CD4-positive, alpha-beta memory T cell (primary cell): ENCODE measurements at regions not wholly inside any gene's neighbourhood (a gene's known extent, or its start where the extent isn't known, plus 50 kb on each side); places are given as distances from the start of the nearest gene placed in this dataset.

ENCODE experiments used
- CTCF ChIA-PET: fragments of 350-600 bp; sonication (Branson Sonifier 250); formaldehyde crosslinking; loops from one replicate; lab custom pipeline; 2021; ENCODE audit warnings: inconsistent platforms; ENCODE audit not compliant: partially characterized antibody; lab: Charles Lee
- POLR2A ChIA-PET: fragments of 350-600 bp; sonication (Branson Sonifier 250); formaldehyde crosslinking; loops from one replicate; lab custom pipeline; 2021; ENCODE audit not compliant: partially characterized antibody; lab: Charles Lee
- DNase-seq, 5 donors: peaks; one replicate each; pipeline versions ENCODE4 v3.0.0 to v3.0.0-alpha.2; 2020 to 2022; ENCODE audit warnings: mixed read lengths in 1 of 5
- H3K27ac ChIP-seq: one replicate; pipeline ENCODE4 v1.7.0; 2013; ENCODE audit warnings: low read depth, low read length
- H3K27me3 ChIP-seq: 2 replicates; pipeline ENCODE4 v1.7.0; 2013; ENCODE audit warnings: mild to moderate bottlenecking, low read length, moderate library complexity; ENCODE audit not compliant: insufficient read depth
- H3K36me3 ChIP-seq: 2 replicates; pipeline ENCODE4 v1.7.0; 2013; ENCODE audit warnings: mild to moderate bottlenecking, low read length, moderate library complexity; ENCODE audit not compliant: insufficient read depth
- H3K4me1 ChIP-seq: 2 replicates; pipeline ENCODE4 v1.7.0; 2013; ENCODE audit warnings: mild to moderate bottlenecking, low read length, moderate library complexity; ENCODE audit not compliant: insufficient read depth
- H3K4me3 ChIP-seq, 2 donors: one replicate each; pipeline ENCODE4 v1.7.0; 2013; ENCODE audit warnings: low read length in 2 of 2, mild to moderate bottlenecking in 1 of 2
- H3K9me3 ChIP-seq, 2 donors: one replicate each; pipeline ENCODE4 v1.7.0; 2013; ENCODE audit warnings: low read length in 2 of 2, control low read depth in 1 of 2; ENCODE audit not compliant: control insufficient read depth in 1 of 2
- H3K27ac Mint-ChIP-seq, 7 donors: one replicate each; pipeline ENCODE4 v1.8.0; 2020 to 2021; ENCODE audit warnings: mixed read lengths in 7 of 7, mild to moderate bottlenecking in 6 of 7, inconsistent platforms in 3 of 7, moderate library complexity in 3 of 7
- H3K27me3 Mint-ChIP-seq, 2 donors: one replicate each; pipeline ENCODE4 v1.8.0; 2020 to 2021; ENCODE audit warnings: mixed read lengths in 2 of 2
- H3K36me3 Mint-ChIP-seq, 2 donors: one replicate each; pipeline ENCODE4 v1.8.0; 2020 to 2021; ENCODE audit warnings: mixed read lengths in 2 of 2, inconsistent platforms in 1 of 2, mild to moderate bottlenecking in 1 of 2
- H3K4me1 Mint-ChIP-seq, 4 donors: one replicate each; pipeline ENCODE4 v1.8.0; 2020 to 2021; ENCODE audit warnings: mixed read lengths in 4 of 4, mild to moderate bottlenecking in 1 of 4
- H3K4me3 Mint-ChIP-seq, 8 donors: one replicate each; pipeline ENCODE4 v1.8.0; 2020 to 2021; ENCODE audit warnings: mixed read lengths in 8 of 8, mild to moderate bottlenecking in 7 of 8, moderate library complexity in 6 of 8, inconsistent platforms in 3 of 8
- H3K9me3 Mint-ChIP-seq, 8 donors: one replicate each; pipeline ENCODE4 v1.8.0; 2020 to 2021; ENCODE audit warnings: mixed read lengths in 8 of 8, mild to moderate bottlenecking in 5 of 8, inconsistent platforms in 3 of 8, moderate library complexity in 1 of 8
- intact Hi-C: fragments of 100-400 bp; cut with micrococcal nuclease; formaldehyde crosslinking; loops from one replicate; pipeline ENCODE4 v1.15.1; 2023

- Mint-ChIP-seq H3K4me1 (no peaks in the 10 kb centered on the region), H3K4me3 (no peak overlapping the region), H3K27me3 (no peaks in the 10 kb centered on the region), H3K27ac (no peak overlapping the region), H3K36me3 (no peaks in the 10 kb centered on the region), H3K9me3 (peaks cover 0 to 2% (median 0%) of the 10 kb centered on the region in 8 donors)
- Histone ChIP-seq H3K4me3 (no peak overlapping the region), H3K27me3 (no peaks in the 10 kb centered on the region), H3K36me3 (no peaks in the 10 kb centered on the region), H3K9me3 (no peaks in the 10 kb centered on the region), H3K4me1 (no peaks in the 10 kb centered on the region), H3K27ac (no peak overlapping the region)
- ChIA-PET CTCF (no interaction called here), POLR2A (no interaction called here)
- intact Hi-C loops: no loop called here
- DNase-seq: no peak
Observed at GRCh38 chr3:35849496-35849895, 210.2 kb downstream of the ARPP21 start.

- no peaks in the 10 kb centered on the region for H3K27me3 Mint-ChIP-seq
- Histone ChIP-seq H3K27me3 (no peaks in the 10 kb centered on the region), H3K36me3 (no peaks in the 10 kb centered on the region), H3K9me3 (no peaks in the 10 kb centered on the region), H3K27ac (no peak overlapping the region), H3K4me1 (no peaks in the 10 kb centered on the region), H3K4me3 (no peak overlapping the region)
- H3K4me1 Mint-ChIP-seq: no peaks in the 10 kb centered on the region
- CTCF ChIA-PET: no interaction called here
- H3K27ac Mint-ChIP-seq: no peak overlapping the region
- no peak for DNase-seq
- no peak overlapping the region for H3K4me3 Mint-ChIP-seq
- peaks cover 0 to 4% (median 0%) of the 10 kb centered on the region in 8 donors for H3K9me3 Mint-ChIP-seq
- H3K36me3 Mint-ChIP-seq: no peaks in the 10 kb centered on the region
- intact Hi-C loops: no loop called here
- POLR2A ChIA-PET: no interaction called here
Observed at GRCh38 chr3:35849963-35850362, 210.6 kb downstream of the ARPP21 start.

GRCh38 chr3:35857004-35857403 is 217.7 kb downstream of the ARPP21 start:
- DNase-seq: no peak
- H3K27me3 Mint-ChIP-seq: peaks cover 0 to 3% of the 10 kb centered on the region in 2 donors
- no peaks in the 10 kb centered on the region for H3K4me1 ChIP-seq
- no peak overlapping the region for H3K27ac Mint-ChIP-seq
- no peaks in the 10 kb centered on the region for H3K27me3 ChIP-seq
- no peak overlapping the region for H3K4me3 Mint-ChIP-seq
- no peaks in the 10 kb centered on the region for H3K9me3 ChIP-seq
- ChIA-PET POLR2A (no interaction called here), CTCF (no interaction called here)
- H3K9me3 Mint-ChIP-seq: peaks cover 0 to 4% (median 2%) of the 10 kb centered on the region in 8 donors
- no peaks in the 10 kb centered on the region for H3K4me1 Mint-ChIP-seq
- H3K36me3 ChIP-seq: no peaks in the 10 kb centered on the region
- no peak overlapping the region for H3K4me3 ChIP-seq
- H3K27ac ChIP-seq: no peak overlapping the region
- intact Hi-C loops: no loop called here
- no peaks in the 10 kb centered on the region for H3K36me3 Mint-ChIP-seq

- H3K4me1 ChIP-seq: no peaks in the 10 kb centered on the region
- H3K9me3 ChIP-seq: no peaks in the 10 kb centered on the region
- no peak overlapping the region for H3K4me3 ChIP-seq
- Mint-ChIP-seq H3K4me3 (no peak overlapping the region), H3K27ac (no peak overlapping the region), H3K9me3 (peaks cover 0 to 3% (median under 1%) of the 10 kb centered on the region in 8 donors), H3K36me3 (no peaks in the 10 kb centered on the region), H3K4me1 (no peaks in the 10 kb centered on the region), H3K27me3 (peaks cover 0 to 3% of the 10 kb centered on the region in 2 donors)
- no peak overlapping the region for H3K27ac ChIP-seq
- no peak for DNase-seq
- CTCF ChIA-PET: no interaction called here
- intact Hi-C loops: no loop called here
- H3K27me3 ChIP-seq: no peaks in the 10 kb centered on the region
- no peaks in the 10 kb centered on the region for H3K36me3 ChIP-seq
- POLR2A ChIA-PET: no interaction called here
Observed at GRCh38 chr3:35862057-35862456, 222.7 kb downstream of the ARPP21 start.

- Histone ChIP-seq H3K27ac (no peak overlapping the region), H3K27me3 (no peaks in the 10 kb centered on the region), H3K4me3 (no peak overlapping the region), H3K36me3 (no peaks in the 10 kb centered on the region), H3K9me3 (no peaks in the 10 kb centered on the region), H3K4me1 (no peaks in the 10 kb centered on the region)
- Mint-ChIP-seq H3K9me3 (peaks cover 0 to 3% (median 0%) of the 10 kb centered on the region in 8 donors), H3K27me3 (no peaks in the 10 kb centered on the region), H3K4me1 (no peaks in the 10 kb centered on the region), H3K27ac (no peak overlapping the region), H3K4me3 (no peak overlapping the region), H3K36me3 (no peaks in the 10 kb centered on the region)
- intact Hi-C loops: no loop called here
- CTCF ChIA-PET: no interaction called here
- DNase-seq: no peak
- POLR2A ChIA-PET: no interaction called here
Observed at GRCh38 chr3:35864871-35865270, 225.5 kb downstream of the ARPP21 start.

GRCh38 chr3:35867791-35868190 is 228.5 kb downstream of the ARPP21 start:
- Histone ChIP-seq H3K27me3 (no peaks in the 10 kb centered on the region), H3K4me3 (no peak overlapping the region), H3K36me3 (no peaks in the 10 kb centered on the region), H3K9me3 (no peaks in the 10 kb centered on the region), H3K4me1 (no peaks in the 10 kb centered on the region), H3K27ac (no peak overlapping the region)
- H3K27ac Mint-ChIP-seq: no peak overlapping the region
- H3K27me3 Mint-ChIP-seq: no peaks in the 10 kb centered on the region
- POLR2A ChIA-PET: no interaction called here
- H3K4me1 Mint-ChIP-seq: no peaks in the 10 kb centered on the region
- intact Hi-C loops: no loop called here
- no peak for DNase-seq
- H3K36me3 Mint-ChIP-seq: no peaks in the 10 kb centered on the region
- H3K9me3 Mint-ChIP-seq: peaks cover 0 to 3% (median 0%) of the 10 kb centered on the region in 8 donors
- CTCF ChIA-PET: no interaction called here
- H3K4me3 Mint-ChIP-seq: no peak overlapping the region

GRCh38 chr3:35871009-35871408 is 231.7 kb downstream of the ARPP21 start:
- H3K36me3 ChIP-seq: no peaks in the 10 kb centered on the region
- CTCF ChIA-PET: interaction anchor here (1.9 kb wide), 1 partner anchor 38 kb away, joined by 4 read pairs; no protein-coding TSS in a partner anchor
- H3K27ac Mint-ChIP-seq: no peak overlapping the region
- H3K9me3 ChIP-seq: no peaks in the 10 kb centered on the region
- DNase-seq: no peak
- H3K36me3 Mint-ChIP-seq: no peaks in the 10 kb centered on the region
- H3K4me3 Mint-ChIP-seq: no peak overlapping the region
- intact Hi-C loops: no loop called here
- no peaks in the 10 kb centered on the region for H3K27me3 ChIP-seq
- H3K4me1 Mint-ChIP-seq: no peaks in the 10 kb centered on the region
- H3K27ac ChIP-seq: no peak overlapping the region
- no peak overlapping the region for H3K4me3 ChIP-seq
- H3K9me3 Mint-ChIP-seq: peaks cover 0 to 3% (median 0%) of the 10 kb centered on the region in 8 donors
- POLR2A ChIA-PET: no interaction called here
- no peaks in the 10 kb centered on the region for H3K4me1 ChIP-seq
- H3K27me3 Mint-ChIP-seq: no peaks in the 10 kb centered on the region

GRCh38 chr3:35883929-35884328 is 244.6 kb downstream of the ARPP21 start:
- H3K9me3 Mint-ChIP-seq: peaks cover 0 to 14% (median 5%) of the 10 kb centered on the region in 8 donors
- H3K4me1 Mint-ChIP-seq: no peaks in the 10 kb centered on the region
- no peaks in the 10 kb centered on the region for H3K27me3 Mint-ChIP-seq
- H3K27ac Mint-ChIP-seq: no peak overlapping the region
- Histone ChIP-seq H3K36me3 (no peaks in the 10 kb centered on the region), H3K27me3 (no peaks in the 10 kb centered on the region), H3K4me1 (no peaks in the 10 kb centered on the region), H3K4me3 (no peak overlapping the region), H3K27ac (no peak overlapping the region), H3K9me3 (no peaks in the 10 kb centered on the region)
- ChIA-PET CTCF (no interaction called here), POLR2A (no interaction called here)
- no peaks in the 10 kb centered on the region for H3K36me3 Mint-ChIP-seq
- DNase-seq: no peak
- intact Hi-C loops: no loop called here
- H3K4me3 Mint-ChIP-seq: no peak overlapping the region
